HCT116 (cell line): ENCODE measurements at regions not wholly inside any gene's neighbourhood (a gene's known extent, or its start where the extent isn't known, plus 50 kb on each side); places are given as distances from the start of the nearest gene placed in this dataset.

Source experiments
- ATAC-seq: fragments of 200-7000 bp; cut with Tn5 transposase; 2 replicates; pipeline ENCODE4 v1.9.1; 2020; ENCODE audit warnings: mild to moderate bottlenecking, moderate library complexity
- BruUV-seq: library from RNA; stranded (reverse); fragments of 400-500 nt; replicated peaks from 2 replicates; lab custom pipeline; 2021; lab: Mats Ljungman, UMichigan
- CTCF ChIA-PET: fragments of 300-600 bp; sonication (Branson Sonifier 250); formaldehyde crosslinking; loops from one replicate; lab custom pipeline; 2021; ENCODE audit warnings: antibody characterized with exemption; lab: Charles Lee
- POLR2A ChIA-PET: fragments of 300-600, 350-600 bp; sonication (Branson Sonifier 250); formaldehyde crosslinking; loops from one replicate; lab custom pipeline; 2021; ENCODE audit warnings: antibody characterized with exemption; lab: Charles Lee
- RAD21 ChIA-PET, 2 experiments: fragments of 300-600 bp; sonication (Branson Sonifier 250); formaldehyde crosslinking; loops; one replicate each; lab custom pipeline; 2023; ENCODE audit warnings: low total read pairs in 2 of 2; ENCODE audit not compliant: uncharacterized antibody in 2 of 2, unreplicated experiment in 2 of 2, low non-redundant PET in 1 of 2; lab: Charles Lee
- DNase-seq: peaks from one replicate; pipeline ENCODE4 v3.0.0-alpha.2; 2010; ENCODE audit warnings: low read depth, low spot score
- H2AFZ ChIP-seq: fragments of 200-600 bp; shearing (Covaris generic), sonication (generic); 2 replicates; pipeline ENCODE4 v1.6.1; 2017; ENCODE audit warnings: low read depth, mixed run types, mixed read lengths, antibody characterized with exemption, low read length; ENCODE audit not compliant: poor library complexity, severe bottlenecking
- H3K27ac ChIP-seq: 2 replicates; pipeline ENCODE4 v1.5.1; 2012; ENCODE audit warnings: low read depth, low read length
- H3K27me3 ChIP-seq: fragments of 200-600 bp; sonication (generic); 2 replicates; pipeline ENCODE4 v1.6.1; 2016; ENCODE audit warnings: mixed run types, low read length, mixed read lengths; ENCODE audit not compliant: insufficient read depth
- H3K36me3 ChIP-seq, 2 experiments: fragments of 200-500 bp in 1 of 2; fragments of 200-600 bp in 1 of 2; sonication (Bioruptor generic) in 1 of 2; sonication (generic) in 1 of 2; 2 replicates each; pipeline versions ENCODE4 v1.5.1 to v1.6.1; 2014 to 2016; ENCODE audit warnings: low read length in 2 of 2, inconsistent platforms in 1 of 2, mixed read lengths in 1 of 2, mixed run types in 1 of 2; ENCODE audit not compliant: insufficient read depth in 2 of 2, control insufficient read depth in 1 of 2
- H3K4me1 ChIP-seq, 2 experiments: fragments of 200-600 bp in 1 of 2; sonication (generic) in 1 of 2; 2 replicates each; pipeline versions ENCODE4 v1.5.1 to v1.6.1; 2012 to 2017; ENCODE audit warnings: low read length in 2 of 2, inconsistent platforms in 1 of 2, mild to moderate bottlenecking in 1 of 2, mixed read lengths in 1 of 2, mixed run types in 1 of 2, moderate library complexity in 1 of 2; ENCODE audit not compliant: insufficient read depth in 2 of 2, control insufficient read depth in 1 of 2
- H3K4me2 ChIP-seq: fragments of 200-600 bp; sonication (generic); 2 replicates; pipeline ENCODE4 v1.6.1; 2017; ENCODE audit warnings: mixed run types, low read length, mixed read lengths
- H3K4me3 ChIP-seq, 2 experiments: fragments of 200-600 bp in 1 of 2; sonication (generic) in 1 of 2; replicated peaks in 1 of 2; 2 replicates each; pipeline ENCODE4 v1.5.1; 2011 to 2016; ENCODE audit warnings: low read length in 2 of 2, control low read depth in 1 of 2, low read depth in 1 of 2, mild to moderate bottlenecking in 1 of 2, mixed read lengths in 1 of 2, mixed run types in 1 of 2
- H3K79me2 ChIP-seq: fragments of 200-600 bp; sonication (generic); 2 replicates; pipeline ENCODE4 v1.6.1; 2017; ENCODE audit warnings: mild to moderate bottlenecking, mixed run types, low read length, moderate library complexity, mixed read lengths; ENCODE audit not compliant: insufficient read depth
- H3K9ac ChIP-seq: fragments of 200-600 bp; sonication (generic); 2 replicates; pipeline ENCODE4 v1.6.1; 2016; ENCODE audit warnings: low read length, mixed read lengths
- H3K9me2 ChIP-seq: fragments of 200-600 bp; sonication (generic), shearing (Covaris generic); 2 replicates; pipeline ENCODE4 v1.6.1; 2017; ENCODE audit warnings: mixed run types, mild to moderate bottlenecking, moderate library complexity; ENCODE audit not compliant: insufficient read depth
- H3K9me3 ChIP-seq, 2 experiments: fragments of 200-500 bp in 1 of 2; fragments of 200-600 bp in 1 of 2; sonication (Bioruptor generic) in 1 of 2; sonication (generic) in 1 of 2; 2 replicates each; pipeline ENCODE4 v1.6.1; 2014 to 2017; ENCODE audit warnings: low read length in 2 of 2, mixed read lengths in 2 of 2, inconsistent platforms in 1 of 2, low read depth in 1 of 2, mild to moderate bottlenecking in 1 of 2, mixed run types in 1 of 2, moderate library complexity in 1 of 2; ENCODE audit not compliant: control insufficient read depth in 1 of 2, insufficient read depth in 1 of 2
- H4K20me1 ChIP-seq: fragments of 200-600 bp; sonication (generic), shearing (Covaris generic); 2 replicates; pipeline ENCODE4 v1.6.1; 2017; ENCODE audit warnings: mixed run types, mild to moderate bottlenecking, moderate library complexity; ENCODE audit not compliant: insufficient read depth
- EZH2phosphoT487 ChIP-seq: fragments of 200-600 bp; IDR thresholded peaks from 2 replicates; pipeline ENCODE4 v1.6.1; 2018; ENCODE audit warnings: antibody characterized with exemption, borderline replicate concordance
- FOSL1 ChIP-seq: IDR thresholded peaks from 2 replicates; pipeline ENCODE4 v1.6.1; 2012; ENCODE audit warnings: low read depth
- POLR2A ChIP-seq: IDR thresholded peaks from 2 replicates; pipeline ENCODE4 v1.7.0; 2011; ENCODE audit warnings: borderline replicate concordance; ENCODE audit not compliant: insufficient read depth, insufficient read length; ENCODE audit errors: extremely low read depth
- SIN3A ChIP-seq: IDR thresholded peaks from 2 replicates; pipeline ENCODE4 v1.6.1; 2012; ENCODE audit warnings: low read depth
- SRF ChIP-seq: IDR thresholded peaks from 2 replicates; pipeline ENCODE4 v1.6.1; 2012; ENCODE audit warnings: low read depth
- TCF7L2 ChIP-seq: IDR thresholded peaks from 2 replicates; pipeline ENCODE4 v1.7.0; 2011; ENCODE audit warnings: borderline replicate concordance, inconsistent platforms; ENCODE audit not compliant: insufficient read depth, insufficient read length; ENCODE audit errors: extremely low read depth
- YY1 ChIP-seq: IDR thresholded peaks from 2 replicates; pipeline ENCODE4 v1.6.1; 2011; ENCODE audit warnings: low read length, low read depth, moderate library complexity, mild to moderate bottlenecking; ENCODE audit not compliant: insufficient replicate concordance; ENCODE audit errors: extremely low read depth
- ZNF274 ChIP-seq: fragments of 200-500 bp; sonication (Bioruptor generic); IDR thresholded peaks from 2 replicates; pipeline ENCODE4 v1.6.1; 2014; ENCODE audit warnings: mild to moderate bottlenecking, low read depth, low read length, inconsistent platforms
- intact Hi-C: fragments of 100-400 bp; cut with micrococcal nuclease; formaldehyde crosslinking; loops from 2 replicates; pipeline ENCODE4 v1.10.0; 2022
- TF ChIP-seq, protein P1 (sequence below), 3 experiments: fragments of 200-600 bp in 1 of 3; sonication (generic) in 1 of 3; IDR thresholded peaks in 2 of 3; conservative IDR thresholded peaks in 1 of 3; 2 replicates each; pipeline ENCODE4 v1.5.1; 2012 to 2017; ENCODE audit warnings: low read depth in 2 of 3, low read length in 2 of 3, antibody characterized with exemption in 1 of 3, borderline replicate concordance in 1 of 3, control low read depth in 1 of 3, mild to moderate bottlenecking in 1 of 3, mixed read lengths in 1 of 3, mixed run types in 1 of 3, moderate library complexity in 1 of 3; ENCODE audit not compliant: insufficient read depth in 1 of 3
- TF ChIP-seq, protein P2 (sequence below): IDR thresholded peaks from 2 replicates; pipeline ENCODE4 v1.6.1; 2012
- TF ChIP-seq, protein P3 (sequence below): IDR thresholded peaks from 2 replicates; pipeline ENCODE4 v1.6.1; 2012

DNA sequence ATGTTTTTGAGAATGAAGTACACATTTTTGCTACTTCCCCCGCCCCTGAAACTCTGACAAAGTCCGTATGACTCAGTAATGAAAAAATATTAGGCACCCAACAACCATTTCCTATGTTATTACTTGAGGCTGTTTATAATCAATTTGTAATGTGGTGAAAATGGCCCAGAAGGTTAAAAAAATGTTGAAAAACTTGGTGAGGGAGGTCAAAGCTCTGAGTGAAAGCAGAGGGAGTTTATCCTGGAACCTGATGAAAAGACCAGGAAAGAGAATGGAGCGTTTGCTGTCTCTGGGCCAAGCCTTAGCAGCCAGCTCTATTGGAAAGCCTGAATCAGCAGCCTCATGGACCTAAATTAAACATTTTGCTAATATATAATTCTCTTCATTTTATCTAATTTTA, 367.7 kb upstream of the NEGR1 start:
- peaks cover 5 to 6% of the 10 kb centered on the region in 2 experiments; a peak in 2 of 4 replicates for H3K9me3 ChIP-seq
- POLR2A ChIA-PET: no interaction called here
- H3K9me2 ChIP-seq: no peaks in the 10 kb centered on the region
- ATAC-seq: no peak
- H3K4me1 ChIP-seq: no peaks in the 10 kb centered on the region
- no peak overlapping the region for H3K4me2 ChIP-seq
- H3K36me3 ChIP-seq: no peaks in the 10 kb centered on the region
- no peak overlapping the region for H3K4me3 ChIP-seq
- H3K27ac ChIP-seq: no peak overlapping the region
- H4K20me1 ChIP-seq: no peaks in the 10 kb centered on the region
- no peaks in the 10 kb centered on the region for H3K79me2 ChIP-seq
- RAD21 ChIA-PET: no interaction called here
- no TSS peak for BruUV-seq
- CTCF ChIA-PET: no interaction called here
- H3K27me3 ChIP-seq: no peaks in the 10 kb centered on the region
- no peak for TF ChIP-seq YY1
- TF ChIP-seq, protein P1, sequence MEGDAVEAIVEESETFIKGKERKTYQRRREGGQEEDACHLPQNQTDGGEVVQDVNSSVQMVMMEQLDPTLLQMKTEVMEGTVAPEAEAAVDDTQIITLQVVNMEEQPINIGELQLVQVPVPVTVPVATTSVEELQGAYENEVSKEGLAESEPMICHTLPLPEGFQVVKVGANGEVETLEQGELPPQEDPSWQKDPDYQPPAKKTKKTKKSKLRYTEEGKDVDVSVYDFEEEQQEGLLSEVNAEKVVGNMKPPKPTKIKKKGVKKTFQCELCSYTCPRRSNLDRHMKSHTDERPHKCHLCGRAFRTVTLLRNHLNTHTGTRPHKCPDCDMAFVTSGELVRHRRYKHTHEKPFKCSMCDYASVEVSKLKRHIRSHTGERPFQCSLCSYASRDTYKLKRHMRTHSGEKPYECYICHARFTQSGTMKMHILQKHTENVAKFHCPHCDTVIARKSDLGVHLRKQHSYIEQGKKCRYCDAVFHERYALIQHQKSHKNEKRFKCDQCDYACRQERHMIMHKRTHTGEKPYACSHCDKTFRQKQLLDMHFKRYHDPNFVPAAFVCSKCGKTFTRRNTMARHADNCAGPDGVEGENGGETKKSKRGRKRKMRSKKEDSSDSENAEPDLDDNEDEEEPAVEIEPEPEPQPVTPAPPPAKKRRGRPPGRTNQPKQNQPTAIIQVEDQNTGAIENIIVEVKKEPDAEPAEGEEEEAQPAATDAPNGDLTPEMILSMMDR (IDR thresholded peaks at IDR 0.05 in 2 of 3, conservative IDR thresholded peaks at IDR 0.05 in 1 of 3; ENCODE audit: borderline replicate concordance in 1 of 3, insufficient read depth in 1 of 3, low read depth in 2 of 3, low read length in 2 of 3): no peak
- no peak overlapping the region for H2AFZ ChIP-seq
- H3K9ac ChIP-seq: no peak overlapping the region
- DNase-seq: no peak
- intact Hi-C loops: no loop called here

DNA sequence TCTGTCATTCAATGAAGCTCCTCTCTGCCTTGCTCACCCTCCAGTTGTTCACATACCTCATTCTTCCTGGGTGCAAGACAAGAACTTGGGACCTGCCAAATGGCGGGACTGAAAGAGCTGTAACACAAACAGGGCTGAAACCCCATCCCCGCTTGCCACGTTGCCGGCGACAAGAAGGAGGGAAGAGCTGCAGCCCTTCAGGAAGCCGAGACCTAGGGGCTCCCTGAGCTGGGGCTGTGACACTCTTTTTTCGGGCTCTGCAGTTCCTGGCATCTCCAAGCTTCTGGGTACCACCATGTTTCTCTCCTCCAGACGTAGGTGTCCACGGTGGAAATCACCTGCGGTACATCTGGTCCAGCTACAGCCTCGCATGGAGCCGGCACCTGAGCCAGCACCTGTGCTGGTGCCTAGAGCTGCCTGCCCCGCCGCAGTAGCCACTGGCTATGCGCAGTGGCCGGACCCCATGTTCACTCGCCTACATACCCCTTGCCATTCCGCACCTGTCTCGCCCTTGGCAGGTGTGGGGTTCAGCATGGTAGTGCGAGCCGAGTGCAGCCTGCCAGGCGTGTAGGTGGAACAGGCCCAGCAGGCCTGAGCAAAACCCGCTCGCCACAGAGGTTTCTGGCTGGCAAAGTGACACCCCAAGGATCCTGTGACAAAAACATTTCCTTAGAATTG, 367.0 kb upstream of the NEGR1 start:
- no peak for TF ChIP-seq EZH2phosphoT487
- no peak for TF ChIP-seq ZNF274
- TF ChIP-seq, protein P2, sequence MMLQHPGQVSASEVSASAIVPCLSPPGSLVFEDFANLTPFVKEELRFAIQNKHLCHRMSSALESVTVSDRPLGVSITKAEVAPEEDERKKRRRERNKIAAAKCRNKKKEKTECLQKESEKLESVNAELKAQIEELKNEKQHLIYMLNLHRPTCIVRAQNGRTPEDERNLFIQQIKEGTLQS: no peak
- no peak for TF ChIP-seq SIN3A
- no peak for TF ChIP-seq TCF7L2
- no peak for TF ChIP-seq FOSL1
- TF ChIP-seq, protein P3, sequence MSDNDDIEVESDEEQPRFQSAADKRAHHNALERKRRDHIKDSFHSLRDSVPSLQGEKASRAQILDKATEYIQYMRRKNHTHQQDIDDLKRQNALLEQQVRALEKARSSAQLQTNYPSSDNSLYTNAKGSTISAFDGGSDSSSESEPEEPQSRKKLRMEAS: no peak
- TF ChIP-seq YY1: no peak
- no peak for TF ChIP-seq POLR2A
- no peak for TF ChIP-seq SRF
- TF ChIP-seq, protein P1 (IDR thresholded peaks at IDR 0.05 in 2 of 3, conservative IDR thresholded peaks at IDR 0.05 in 1 of 3; ENCODE audit: borderline replicate concordance in 1 of 3, insufficient read depth in 1 of 3, low read depth in 2 of 3, low read length in 2 of 3): no peak
- TF ChIP-seq, all 23 proteins: peak for 0
- intact Hi-C loops: no loop called here
- no peaks in the 10 kb centered on the region for H3K27me3 ChIP-seq
- ChIA-PET POLR2A (no interaction called here), CTCF (no interaction called here), RAD21 (no interaction called here)
- H3K9me3 ChIP-seq: peaks cover 5 to 6% of the 10 kb centered on the region in 2 experiments; a peak in 2 of 4 replicates
- DNase-seq (no peak), ATAC-seq (no peak)
- BruUV-seq: no TSS peak
- no peak overlapping the region for H3K4me2 ChIP-seq
- no peak overlapping the region for H2AFZ ChIP-seq
- no peak overlapping the region for H3K9ac ChIP-seq
- no peaks in the 10 kb centered on the region for H4K20me1 ChIP-seq
- no peaks in the 10 kb centered on the region for H3K79me2 ChIP-seq
- no peaks in the 10 kb centered on the region for H3K9me2 ChIP-seq
- no peak overlapping the region for H3K4me3 ChIP-seq
- no peaks in the 10 kb centered on the region for H3K36me3 ChIP-seq
- H3K4me1 ChIP-seq: no peaks in the 10 kb centered on the region
- no peak overlapping the region for H3K27ac ChIP-seq
